IMR-90 (cell line): ENCODE measurements at regions not wholly inside any gene's neighbourhood (a gene's known extent, or its start where the extent isn't known, plus 50 kb on each side); places are given as distances from the start of the nearest gene placed in this dataset.

Experiments
- ATAC-seq: fragments of 200-7000 bp; cut with Tn5 transposase; 2 replicates; pipeline ENCODE4 v1.9.1; 2020; ENCODE audit warnings: low read depth, mild to moderate bottlenecking, moderate library complexity
- BruUV-seq: library from RNA; stranded (reverse); fragments of 400-500 nt; replicated peaks from 2 replicates; lab custom pipeline; 2021; lab: Mats Ljungman, UMichigan
- CTCF ChIA-PET: fragments of 300-600 bp; formaldehyde crosslinking; extraction: SDS; loops from one replicate; lab custom pipeline; 2021; ENCODE audit warnings: antibody characterized with exemption; lab: Yijun Ruan, JAX
- POLR2A ChIA-PET: fragments of 300-600 bp; sonication (Branson Sonifier 250); formaldehyde crosslinking; loops from one replicate; lab custom pipeline; 2022; ENCODE audit warnings: antibody characterized with exemption; ENCODE audit not compliant: unreplicated experiment; lab: Charles Lee
- DNase-seq: peaks from one replicate; pipeline ENCODE4 v3.0.0; 2013
- H2AFZ ChIP-seq: replicated peaks from 2 replicates; pipeline ENCODE3; 2013; ENCODE audit warnings: low read length, mild to moderate bottlenecking; ENCODE audit not compliant: poor library complexity
- H2AK5ac ChIP-seq: 2 replicates; pipeline ENCODE4 v1.6.1; 2013; ENCODE audit warnings: low read depth, low read length, inconsistent platforms
- H2AK9ac ChIP-seq: replicated peaks from 2 replicates; pipeline ENCODE3; 2013; ENCODE audit warnings: mild to moderate bottlenecking, low read depth, low read length, moderate library complexity; ENCODE audit not compliant: poor library complexity
- H2BK120ac ChIP-seq: 2 replicates; pipeline ENCODE4 v1.6.1; 2013; ENCODE audit warnings: low read depth, low read length, inconsistent platforms
- H2BK15ac ChIP-seq: 3 replicates; pipeline ENCODE4 v1.6.1; 2013; ENCODE audit warnings: low read depth, low read length, inconsistent platforms
- H2BK20ac ChIP-seq: 2 replicates; pipeline ENCODE4 v1.6.1; 2013; ENCODE audit warnings: low read depth, mild to moderate bottlenecking, inconsistent platforms, low read length, moderate library complexity
- H2BK5ac ChIP-seq: 2 replicates; pipeline ENCODE4 v1.6.1; 2013; ENCODE audit warnings: mild to moderate bottlenecking, low read depth, low read length, inconsistent platforms; ENCODE audit not compliant: poor library complexity, severe bottlenecking
- H3K14ac ChIP-seq: replicated peaks from 2 replicates; pipeline ENCODE4 v1.6.1; 2013; ENCODE audit warnings: low read depth, low read length, inconsistent platforms
- H3K18ac ChIP-seq: 2 replicates; pipeline ENCODE4 v1.6.1; 2013; ENCODE audit warnings: low read depth, low read length, control low read depth
- H3K23ac ChIP-seq: 2 replicates; pipeline ENCODE4 v1.6.1; 2013; ENCODE audit warnings: low read depth, low read length, inconsistent platforms
- H3K27ac ChIP-seq: 2 replicates; pipeline ENCODE4 v1.5.1; 2013; ENCODE audit warnings: mild to moderate bottlenecking, control low read depth, low read length; ENCODE audit not compliant: insufficient read depth
- H3K27me3 ChIP-seq: 2 replicates; pipeline ENCODE4 v1.6.1; 2013; ENCODE audit warnings: low read length; ENCODE audit not compliant: control insufficient read depth, insufficient read depth
- H3K36me3 ChIP-seq: 2 replicates; pipeline ENCODE4 v1.6.1; 2013; ENCODE audit warnings: low read length, mixed read lengths; ENCODE audit not compliant: control insufficient read depth, insufficient read depth
- H3K4ac ChIP-seq: 2 replicates; pipeline ENCODE4 v1.6.1; 2013; ENCODE audit warnings: low read depth, low read length, inconsistent platforms
- H3K4me1 ChIP-seq: 2 replicates; pipeline ENCODE4 v1.6.1; 2013; ENCODE audit warnings: low read length, mixed read lengths; ENCODE audit not compliant: control insufficient read depth, insufficient read depth
- H3K4me2 ChIP-seq: 2 replicates; pipeline ENCODE4 v1.6.1; 2013; ENCODE audit warnings: low read depth, mild to moderate bottlenecking, control low read depth, low read length, moderate library complexity
- H3K4me3 ChIP-seq: 2 replicates; pipeline ENCODE4 v1.5.1; 2013; ENCODE audit warnings: low read depth, mild to moderate bottlenecking, control low read depth, low read length, moderate library complexity; ENCODE audit not compliant: insufficient read depth
- H3K56ac ChIP-seq: 2 replicates; pipeline ENCODE4 v1.6.1; 2013; ENCODE audit warnings: low read length, inconsistent platforms; ENCODE audit not compliant: insufficient read depth; ENCODE audit errors: extremely low read depth
- H3K79me1 ChIP-seq, 2 experiments: 2 replicates each; pipeline ENCODE4 v1.6.1; 2013; ENCODE audit warnings: low read length in 2 of 2, inconsistent platforms in 1 of 2, low read depth in 1 of 2
- H3K9ac ChIP-seq: 2 replicates; pipeline ENCODE4 v1.6.1; 2013; ENCODE audit warnings: low read depth, low read length, control low read depth
- H3K9me1 ChIP-seq: 2 replicates; pipeline ENCODE4 v1.6.1; 2013; ENCODE audit warnings: low read length, inconsistent platforms; ENCODE audit not compliant: insufficient read depth
- H3K9me3 ChIP-seq: 2 replicates; pipeline ENCODE4 v1.6.1; 2013; ENCODE audit warnings: low read length; ENCODE audit not compliant: control insufficient read depth, insufficient read depth
- H4K20me1 ChIP-seq: 2 replicates; pipeline ENCODE4 v1.6.1; 2013; ENCODE audit warnings: low read length, inconsistent platforms; ENCODE audit not compliant: insufficient read depth
- H4K5ac ChIP-seq: 2 replicates; pipeline ENCODE4 v1.6.1; 2013; ENCODE audit warnings: mild to moderate bottlenecking, low read depth, low read length, control low read depth
- H4K8ac ChIP-seq, 2 experiments: 2 replicates each; pipeline ENCODE4 v1.6.1; 2013; ENCODE audit warnings: low read depth in 2 of 2, low read length in 2 of 2, control low read depth in 1 of 2, inconsistent platforms in 1 of 2
- H4K91ac ChIP-seq: 2 replicates; pipeline ENCODE4 v1.6.1; 2013; ENCODE audit warnings: low read depth, low read length, inconsistent platforms; ENCODE audit not compliant: insufficient read depth
- BHLHE40 ChIP-seq: fragments of 150-350 bp; IDR thresholded peaks from 2 replicates; pipeline ENCODE4 v1.6.1; 2016; ENCODE audit warnings: mild to moderate bottlenecking, low read depth, low read length
- CEBPB ChIP-seq: IDR thresholded peaks from 2 replicates; pipeline ENCODE4 v1.6.1; 2012; ENCODE audit warnings: low read depth, low read length, improper control_type of control experiment
- CHD1 ChIP-seq: IDR thresholded peaks from 2 replicates; pipeline ENCODE4 v1.6.1; 2012; ENCODE audit warnings: low read depth, low read length, improper control_type of control experiment
- MAZ ChIP-seq: IDR thresholded peaks from 2 replicates; pipeline ENCODE4 v1.6.1; 2012; ENCODE audit warnings: low read depth, mild to moderate bottlenecking, low read length, improper control_type of control experiment, moderate library complexity, borderline replicate concordance
- MXI1 ChIP-seq: IDR thresholded peaks from 2 replicates; pipeline ENCODE4 v1.6.1; 2012; ENCODE audit warnings: low read depth, mild to moderate bottlenecking, low read length, moderate library complexity, borderline replicate concordance
- RAD21 ChIP-seq: IDR thresholded peaks from 2 replicates; pipeline ENCODE4 v1.6.1; 2012; ENCODE audit warnings: low read length, improper control_type of control experiment
- RFX5 ChIP-seq: IDR thresholded peaks from 2 replicates; pipeline ENCODE4 v1.8.0; 2012; ENCODE audit warnings: low read depth, mild to moderate bottlenecking, low read length, moderate library complexity
- SMC3 ChIP-seq: fragments of 150-350 bp; IDR thresholded peaks from 2 replicates; pipeline ENCODE4 v1.6.1; 2016; ENCODE audit warnings: low read depth, mild to moderate bottlenecking, antibody characterized with exemption, low read length, moderate library complexity
- USF2 ChIP-seq: fragments of 150-350 bp; IDR thresholded peaks from 2 replicates; pipeline ENCODE4 v1.6.1; 2017; ENCODE audit warnings: mild to moderate bottlenecking, antibody characterized with exemption, low read length, low read depth
- WGBS, 2 experiments: methylation state at CpG; one replicate each; pipeline versions ENCODE4 v1.1.5 to v1.1.7; 2013; ENCODE audit warnings: missing lambda C conversion rate in 2 of 2; ENCODE audit not compliant: insufficient read length in 1 of 2; ENCODE audit errors: extremely low coverage in 2 of 2; 5-methylcytosine and 5-hydroxymethylcytosine counted together
- dilution Hi-C: fragments of 300-500 bp; cut with HindIII; formaldehyde crosslinking; loops from one replicate; pipeline ENCODE4 v1.14.3; 2018; ENCODE audit warnings: low sequenced_read_pairs; ENCODE audit not compliant: unreplicated experiment
- in situ Hi-C: fragments of 300-500 bp; cut with MboI; formaldehyde crosslinking; loops from 3 replicates; pipeline ENCODE4 v1.14.3; 2019; ENCODE audit warnings: low sequenced_read_pairs, inconsistent platforms, mixed read lengths
- intact Hi-C: fragments of 100-400 bp; cut with micrococcal nuclease; formaldehyde crosslinking; loops from 2 replicates; pipeline ENCODE4 v1.10.0; 2022

GRCh38 chr7:132655131-132655727 is 79.0 kb upstream of the PLXNA4 start:
- Histone ChIP-seq H3K79me1 (no peaks in the 10 kb centered on the region), H2BK120ac (no peak overlapping the region), H2BK5ac (no peak overlapping the region), H3K56ac (no peak overlapping the region), H3K9me1 (no peaks in the 10 kb centered on the region), H3K9me3 (no peaks in the 10 kb centered on the region), H3K27me3 (no peaks in the 10 kb centered on the region), H3K4me1 (no peaks in the 10 kb centered on the region), H4K20me1 (no peaks in the 10 kb centered on the region), H4K91ac (no peak overlapping the region), H3K14ac (no peak overlapping the region), H2BK15ac (no peak overlapping the region), H3K9ac (no peak overlapping the region), H3K23ac (no peak overlapping the region), H2AK9ac (no peak overlapping the region), H3K27ac (no peak overlapping the region), H2BK20ac (no peak overlapping the region), H4K8ac (no peak overlapping the region), H3K4me2 (peak overlapping the region; percentile 39; the same call in 1 of the 2 replicates), H3K4me3 (no peak overlapping the region), H2AFZ (no peak overlapping the region), H2AK5ac (no peak overlapping the region), H4K5ac (no peak overlapping the region), H3K4ac (no peak overlapping the region), H3K18ac (no peak overlapping the region), H3K36me3 (no peaks in the 10 kb centered on the region)
- dilution Hi-C loops (no loop called here), in situ Hi-C loops (no loop called here), intact Hi-C loops (loop anchor here (5.0 kb wide), 1 partner anchor 577 kb away; no protein-coding TSS in a partner anchor)
- DNase-seq: no peak
- TF ChIP-seq CHD1: no peak
- TF ChIP-seq BHLHE40: no peak
- TF ChIP-seq MXI1: no peak
- no peak for TF ChIP-seq USF2
- no peak for TF ChIP-seq RFX5
- TF ChIP-seq CEBPB: no peak
- TF ChIP-seq SMC3: no peak
- TF ChIP-seq RAD21: no peak
- no peak for TF ChIP-seq MAZ
- ChIA-PET POLR2A (no interaction called here), CTCF (no interaction called here)
- no TSS peak for BruUV-seq
- 17% methylated on average over 2 of the region's 13 CpGs; no CpG with 5 or more reads in 1 of the 2 experiments for WGBS, 2 experiments
- no peak for ATAC-seq
